Upper lobe of left lung (tissue), 4 donors: ENCODE measurements at regions not wholly inside any gene's neighbourhood (a gene's known extent, or its start where the extent isn't known, plus 50 kb on each side); places are given as distances from the start of the nearest gene placed in this dataset.

Source experiments
- POLR2A ChIP-seq, 4 donors: fragments of 450-650 bp; IDR thresholded peaks; one replicate each; pipeline ENCODE4 v1.5.1; 2016 to 2017; ENCODE audit warnings: antibody characterized with exemption in 4 of 4, mild to moderate bottlenecking in 2 of 4
- TF ChIP-seq, protein P1 (sequence below), 6 experiments: fragments of 450-650 bp in 4 of 6; fragments of 200-600 bp in 2 of 6; sonication (generic) in 2 of 6; IDR thresholded peaks; one replicate each; pipeline ENCODE4 v1.5.1; 2016 to 2019; ENCODE audit warnings: antibody characterized with exemption in 6 of 6

DNA sequence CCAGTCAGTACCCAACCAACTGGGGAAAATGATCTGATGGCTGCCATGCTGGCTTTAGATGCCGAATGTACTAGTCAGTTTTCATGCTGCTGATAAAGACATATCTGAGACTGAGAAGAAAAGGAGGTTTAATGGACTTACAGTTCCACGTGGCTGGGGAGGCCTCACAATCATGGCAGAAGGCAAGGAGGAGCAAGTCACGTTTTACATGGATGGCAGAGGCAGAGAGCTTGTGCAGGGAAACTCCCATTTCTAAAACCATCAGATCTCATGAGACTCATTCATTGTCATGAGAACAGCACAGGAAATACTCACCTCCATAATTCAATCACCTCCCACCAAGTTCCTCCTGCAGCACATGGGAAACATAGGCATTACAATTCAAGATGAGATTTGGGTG lies 508.9 kb upstream of the NRP1 start:
- TF ChIP-seq, protein P1, sequence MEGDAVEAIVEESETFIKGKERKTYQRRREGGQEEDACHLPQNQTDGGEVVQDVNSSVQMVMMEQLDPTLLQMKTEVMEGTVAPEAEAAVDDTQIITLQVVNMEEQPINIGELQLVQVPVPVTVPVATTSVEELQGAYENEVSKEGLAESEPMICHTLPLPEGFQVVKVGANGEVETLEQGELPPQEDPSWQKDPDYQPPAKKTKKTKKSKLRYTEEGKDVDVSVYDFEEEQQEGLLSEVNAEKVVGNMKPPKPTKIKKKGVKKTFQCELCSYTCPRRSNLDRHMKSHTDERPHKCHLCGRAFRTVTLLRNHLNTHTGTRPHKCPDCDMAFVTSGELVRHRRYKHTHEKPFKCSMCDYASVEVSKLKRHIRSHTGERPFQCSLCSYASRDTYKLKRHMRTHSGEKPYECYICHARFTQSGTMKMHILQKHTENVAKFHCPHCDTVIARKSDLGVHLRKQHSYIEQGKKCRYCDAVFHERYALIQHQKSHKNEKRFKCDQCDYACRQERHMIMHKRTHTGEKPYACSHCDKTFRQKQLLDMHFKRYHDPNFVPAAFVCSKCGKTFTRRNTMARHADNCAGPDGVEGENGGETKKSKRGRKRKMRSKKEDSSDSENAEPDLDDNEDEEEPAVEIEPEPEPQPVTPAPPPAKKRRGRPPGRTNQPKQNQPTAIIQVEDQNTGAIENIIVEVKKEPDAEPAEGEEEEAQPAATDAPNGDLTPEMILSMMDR (IDR thresholded peaks at IDR 0.05), result no peak
- TF ChIP-seq POLR2A (IDR thresholded peaks at IDR 0.05), result no peak
